ENCODE measurements at regions not wholly inside any gene's neighbourhood (a gene's known extent, or its start where the extent isn't known, plus 50 kb on each side); places are given as distances from the start of the nearest gene placed in this dataset.

- Histone ChIP-seq H3K9ac (ENCODE audit: low read depth, low read length) (no peak overlapping the region), H3K4me1 (ENCODE audit: insufficient read depth, low read length) (no peaks in the 10 kb centered on the region), H3K9me3 (ENCODE audit: control insufficient read depth, insufficient read depth, low read length) (no peaks in the 10 kb centered on the region), H3K36me3 (ENCODE audit: insufficient read depth, low read length) (no peaks in the 10 kb centered on the region)
These were observed 182.6 kb downstream of the CAAP1 start for GRCh38 chr9:26710008-26710407.

- no peaks in the 10 kb centered on the region for H3K9me3 ChIP-seq (ENCODE audit: control insufficient read depth, insufficient read depth, low read length)
- H3K4me1 ChIP-seq (ENCODE audit: insufficient read depth, low read length), result no peaks in the 10 kb centered on the region
- no peaks in the 10 kb centered on the region for H3K36me3 ChIP-seq (ENCODE audit: insufficient read depth, low read length)
- H3K9ac ChIP-seq (ENCODE audit: low read depth, low read length), result no peak overlapping the region
These were observed 186.4 kb downstream of the CAAP1 start for GRCh38 chr9:26706223-26706622.

GRCh38 chr9:26695298-26695622, 197.3 kb downstream of the CAAP1 start:
- Histone ChIP-seq H3K9ac (ENCODE audit: low read depth, low read length) (no peak overlapping the region), H3K4me1 (ENCODE audit: insufficient read depth, low read length) (no peaks in the 10 kb centered on the region), H3K36me3 (ENCODE audit: insufficient read depth, low read length) (no peaks in the 10 kb centered on the region), H3K9me3 (ENCODE audit: control insufficient read depth, insufficient read depth, low read length) (no peaks in the 10 kb centered on the region; the same call in 1 of the 2 replicates)

- Histone ChIP-seq H3K9ac (ENCODE audit: low read depth, low read length) (no peak overlapping the region), H3K36me3 (ENCODE audit: insufficient read depth, low read length) (no peaks in the 10 kb centered on the region), H3K4me1 (ENCODE audit: insufficient read depth, low read length) (no peaks in the 10 kb centered on the region), H3K9me3 (ENCODE audit: control insufficient read depth, insufficient read depth, low read length) (no peaks in the 10 kb centered on the region; the same call in 1 of the 2 replicates)
These were observed 198.0 kb downstream of the CAAP1 start for GRCh38 chr9:26694381-26695297.

GRCh38 chr9:26689041-26689440, 203.6 kb downstream of the CAAP1 start:
- H3K9ac ChIP-seq (ENCODE audit: low read depth, low read length), result no peak overlapping the region

GRCh38 chr9:26687421-26687820, 205.2 kb downstream of the CAAP1 start:
- Histone ChIP-seq H3K9me3 (ENCODE audit: control insufficient read depth, insufficient read depth, low read length) (no peaks in the 10 kb centered on the region), H3K36me3 (ENCODE audit: insufficient read depth, low read length) (no peaks in the 10 kb centered on the region), H3K9ac (ENCODE audit: low read depth, low read length) (no peak overlapping the region), H3K4me1 (ENCODE audit: insufficient read depth, low read length) (no peaks in the 10 kb centered on the region)

More at GRCh38 chr9:26689041-26689440, 203.6 kb downstream of the CAAP1 start:
- no peaks in the 10 kb centered on the region for H3K36me3 ChIP-seq (ENCODE audit: insufficient read depth, low read length)
- no peaks in the 10 kb centered on the region for H3K9me3 ChIP-seq (ENCODE audit: control insufficient read depth, insufficient read depth, low read length)
- H3K4me1 ChIP-seq (ENCODE audit: insufficient read depth, low read length), result no peaks in the 10 kb centered on the region

- no peaks in the 10 kb centered on the region for H3K9me3 ChIP-seq (ENCODE audit: control insufficient read depth, insufficient read depth, low read length)
- no peaks in the 10 kb centered on the region; the same call in 1 of the 2 replicates for H3K4me1 ChIP-seq (ENCODE audit: insufficient read depth, low read length)
- no peaks in the 10 kb centered on the region for H3K36me3 ChIP-seq (ENCODE audit: insufficient read depth, low read length)
- H3K9ac ChIP-seq (ENCODE audit: low read depth, low read length), result no peak overlapping the region
These were observed 206.8 kb downstream of the CAAP1 start for GRCh38 chr9:26685818-26686217.

- Histone ChIP-seq H3K9ac (ENCODE audit: low read depth, low read length) (no peak overlapping the region), H3K36me3 (ENCODE audit: insufficient read depth, low read length) (no peaks in the 10 kb centered on the region), H3K9me3 (ENCODE audit: control insufficient read depth, insufficient read depth, low read length) (no peaks in the 10 kb centered on the region), H3K4me1 (ENCODE audit: insufficient read depth, low read length) (no peaks in the 10 kb centered on the region; the same call in 1 of the 2 replicates)
These were observed 208.6 kb downstream of the CAAP1 start for GRCh38 chr9:26684029-26684428.

GRCh38 chr9:26682796-26683496, 209.7 kb downstream of the CAAP1 start:
- Histone ChIP-seq H3K4me1 (ENCODE audit: insufficient read depth, low read length) (peaks cover 8% of the 10 kb centered on the region; the same call in 1 of the 2 replicates), H3K9me3 (ENCODE audit: control insufficient read depth, insufficient read depth, low read length) (no peaks in the 10 kb centered on the region), H3K9ac (ENCODE audit: low read depth, low read length) (no peak overlapping the region), H3K36me3 (ENCODE audit: insufficient read depth, low read length) (no peaks in the 10 kb centered on the region)

- no peaks in the 10 kb centered on the region for H3K9me3 ChIP-seq (ENCODE audit: control insufficient read depth, insufficient read depth, low read length)
- H3K36me3 ChIP-seq (ENCODE audit: insufficient read depth, low read length), result no peaks in the 10 kb centered on the region
- H3K9ac ChIP-seq (ENCODE audit: low read depth, low read length), result no peak overlapping the region
- peaks cover 9% of the 10 kb centered on the region; the same call in 1 of the 2 replicates for H3K4me1 ChIP-seq (ENCODE audit: insufficient read depth, low read length)
These were observed 210.6 kb downstream of the CAAP1 start for GRCh38 chr9:26682041-26682440.

GRCh38 chr9:26677965-26678706, 214.5 kb downstream of the CAAP1 start:
- peaks cover 9% of the 10 kb centered on the region; the same call in 1 of the 2 replicates for H3K4me1 ChIP-seq (ENCODE audit: insufficient read depth, low read length)
- no peaks in the 10 kb centered on the region for H3K36me3 ChIP-seq (ENCODE audit: insufficient read depth, low read length)
- no peaks in the 10 kb centered on the region for H3K9me3 ChIP-seq (ENCODE audit: control insufficient read depth, insufficient read depth, low read length)
- H3K9ac ChIP-seq (ENCODE audit: low read depth, low read length), result no peak overlapping the region

- Histone ChIP-seq H3K4me1 (ENCODE audit: insufficient read depth, low read length) (peaks cover 9% of the 10 kb centered on the region), H3K9ac (ENCODE audit: low read depth, low read length) (no peak overlapping the region), H3K9me3 (ENCODE audit: control insufficient read depth, insufficient read depth, low read length) (no peaks in the 10 kb centered on the region), H3K36me3 (ENCODE audit: insufficient read depth, low read length) (no peaks in the 10 kb centered on the region)
These were observed 217.6 kb downstream of the CAAP1 start for GRCh38 chr9:26675035-26675434.

- H3K9ac ChIP-seq (ENCODE audit: low read depth, low read length), result no peak overlapping the region
- no peaks in the 10 kb centered on the region for H3K36me3 ChIP-seq (ENCODE audit: insufficient read depth, low read length)
- H3K9me3 ChIP-seq (ENCODE audit: control insufficient read depth, insufficient read depth, low read length), result no peaks in the 10 kb centered on the region
- peaks cover 11% of the 10 kb centered on the region for H3K4me1 ChIP-seq (ENCODE audit: insufficient read depth, low read length)
These were observed 219.3 kb downstream of the CAAP1 start for GRCh38 chr9:26673261-26673660.
